ENCODE measurements at regions not wholly inside any gene's neighbourhood (a gene's known extent, or its start where the extent isn't known, plus 50 kb on each side); places are given as distances from the start of the nearest gene placed in this dataset.

DNA sequence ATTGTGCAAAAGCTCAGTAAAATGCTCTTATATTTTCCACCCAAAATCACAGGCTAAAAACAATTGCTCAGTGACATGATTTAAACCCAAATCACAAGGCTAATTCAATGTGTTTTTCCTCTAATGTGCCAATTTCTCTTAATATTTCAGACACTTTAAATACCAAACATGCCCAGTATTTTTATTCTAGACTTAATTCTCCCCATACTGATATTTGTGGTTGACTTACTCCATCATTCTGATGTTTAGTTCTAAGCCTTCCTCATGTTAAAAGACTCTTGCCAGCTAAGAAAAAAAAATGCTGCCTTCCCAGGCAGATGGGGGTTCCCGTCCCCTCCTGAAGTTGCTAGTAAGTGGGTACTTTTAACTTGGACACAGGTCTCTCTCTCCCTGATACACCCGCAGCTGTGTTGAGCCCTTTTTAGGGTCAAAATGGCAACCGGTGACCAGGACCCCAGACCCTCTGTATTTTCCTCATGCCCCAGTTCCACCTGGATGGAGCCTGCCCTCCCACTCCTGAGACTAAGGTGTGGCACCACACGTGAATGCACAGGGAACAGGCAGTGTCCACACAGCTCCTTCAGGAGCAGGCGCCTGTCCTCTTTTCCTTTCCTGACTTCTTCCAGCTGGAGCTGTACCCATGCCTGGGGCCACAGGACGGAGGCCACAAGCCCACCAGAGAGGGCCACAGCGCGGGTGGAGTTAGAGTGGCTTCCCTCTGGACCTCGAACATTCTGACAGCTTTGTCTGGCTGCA, 118.9 kb downstream of the RIPK4 start:
- no peaks in the 10 kb centered on the region for H3K9me3 ChIP-seq (ENCODE audit: low read length)
- TF ChIP-seq, protein P1, sequence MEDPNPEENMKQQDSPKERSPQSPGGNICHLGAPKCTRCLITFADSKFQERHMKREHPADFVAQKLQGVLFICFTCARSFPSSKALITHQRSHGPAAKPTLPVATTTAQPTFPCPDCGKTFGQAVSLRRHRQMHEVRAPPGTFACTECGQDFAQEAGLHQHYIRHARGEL (CRISPR knock-in tag; IDR thresholded peaks at IDR 0.05), result no peak
- no peak for TF ChIP-seq EHMT2 (IDR thresholded peaks at IDR 0.05; ENCODE audit: borderline replicate concordance, low read depth, low read length)
- no peaks in the 10 kb centered on the region for H3K4me1 ChIP-seq (ENCODE audit: insufficient read depth, low read length)
- no peak overlapping the region for H3K4me2 ChIP-seq (ENCODE audit: low read depth, low read length)
- FAIRE-seq, result no peak
- POLR2A ChIA-PET, result no interaction called here
- CTCF ChIA-PET (ENCODE audit: low intra/inter-chr PET ratio, low total read pairs), result no interaction called here
- no peaks in the 10 kb centered on the region; the same call in 1 of the 2 replicates for H4K20me1 ChIP-seq (ENCODE audit: insufficient read depth, low read length)
- no peaks in the 10 kb centered on the region for H3K79me2 ChIP-seq (ENCODE audit: insufficient read depth, low read length)
- H3K4me3 ChIP-seq (replicated peaks in 1 of 3; ENCODE audit: insufficient read depth in 1 of 3, low read depth in 2 of 3, low read length in 3 of 3), result no peak overlapping the region
- H3K36me3 ChIP-seq (replicated peaks in 1 of 2; ENCODE audit: control insufficient read depth in 1 of 2, insufficient read depth in 2 of 2, low read length in 2 of 2), result no peaks in the 10 kb centered on the region
- intact Hi-C loops (cut with micrococcal nuclease; ENCODE audit: unreplicated experiment) (no loop called here), in situ Hi-C loops (cut with HindIII; ENCODE audit: extremely low pct_ligation_motif_present, low pct_unique_long_range_greater_than_20kb) (no loop called here)
- H3K27me3 ChIP-seq (ENCODE audit: control insufficient read depth in 1 of 2, insufficient read depth in 2 of 2, low read length in 2 of 2), result peaks cover 2 to 16% of the 10 kb centered on the region in 2 experiments; a peak in 3 of 5 replicates
- no peak for ATAC-seq
- 34% methylated on average over 7 of the region's 9 CpGs for WGBS (ENCODE audit: low lambda C conversion rate)
- H3K9ac ChIP-seq (ENCODE audit: insufficient read depth, low read depth, low read length), result no peak overlapping the region
- no TSS peak for BruUV-seq (replicated peaks)
- H3K27ac ChIP-seq (ENCODE audit: extremely low read length, insufficient read depth, low read length), result no peak overlapping the region
- no peak overlapping the region for H2AFZ ChIP-seq (ENCODE audit: low read length)
- DNase-seq (ENCODE audit: low spot score), result no peak

DNA sequence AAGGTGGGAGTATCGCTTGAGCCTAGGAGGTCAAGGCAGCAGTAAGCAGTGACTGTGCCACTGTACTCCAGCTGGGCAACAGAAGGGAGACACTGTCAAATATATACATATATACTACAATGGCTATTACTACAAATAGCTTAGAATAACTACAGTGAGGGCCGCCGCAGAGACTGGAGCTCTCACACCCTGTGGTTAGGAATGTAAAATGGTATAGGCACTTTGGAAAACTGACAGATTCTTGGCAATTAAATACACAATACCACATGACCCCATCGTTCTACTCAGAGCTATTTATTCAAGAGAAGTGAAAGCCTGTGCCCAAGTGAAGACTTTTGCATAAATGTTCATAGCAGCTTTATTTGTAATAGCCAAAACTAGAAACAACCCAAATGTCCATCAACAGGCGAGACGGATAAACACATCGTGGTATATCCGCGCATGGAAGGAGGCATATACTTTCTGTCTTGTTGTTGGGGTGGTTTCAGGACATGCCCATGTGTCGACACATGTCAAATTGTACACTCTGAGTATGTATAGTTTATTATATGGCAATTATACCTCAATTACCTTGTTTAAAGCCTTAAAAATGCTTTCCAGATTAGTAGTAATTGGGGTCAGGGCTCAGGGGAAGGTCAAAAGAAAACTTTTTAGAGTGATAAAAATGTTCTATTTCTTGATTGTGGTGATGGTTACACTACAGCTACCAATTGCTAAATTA, 123.4 kb downstream of the RIPK4 start:
- Histone ChIP-seq H3K4me3 (replicated peaks in 1 of 3; ENCODE audit: insufficient read depth in 1 of 3, low read depth in 2 of 3, low read length in 3 of 3) (no peak overlapping the region), H3K27me3 (ENCODE audit: control insufficient read depth in 1 of 2, insufficient read depth in 2 of 2, low read length in 2 of 2) (peaks cover 0 to 10% of the 10 kb centered on the region in 2 experiments; a peak in 2 of 5 replicates), H3K27ac (ENCODE audit: extremely low read length, insufficient read depth, low read length) (no peak overlapping the region), H3K4me1 (ENCODE audit: insufficient read depth, low read length) (peaks cover 18% of the 10 kb centered on the region), H3K9ac (ENCODE audit: insufficient read depth, low read depth, low read length) (no peak overlapping the region), H3K36me3 (replicated peaks in 1 of 2; ENCODE audit: control insufficient read depth in 1 of 2, insufficient read depth in 2 of 2, low read length in 2 of 2) (no peaks in the 10 kb centered on the region), H3K4me2 (ENCODE audit: low read depth, low read length) (no peak overlapping the region), H4K20me1 (ENCODE audit: insufficient read depth, low read length) (no peaks in the 10 kb centered on the region; the same call in 1 of the 2 replicates), H2AFZ (ENCODE audit: low read length) (no peak overlapping the region), H3K79me2 (ENCODE audit: insufficient read depth, low read length) (no peaks in the 10 kb centered on the region), H3K9me3 (ENCODE audit: low read length) (no peaks in the 10 kb centered on the region)
- 75% methylated on average over 10 of the region's 10 CpGs for WGBS (ENCODE audit: low lambda C conversion rate)
- ChIA-PET POLR2A (no interaction called here), CTCF (ENCODE audit: low intra/inter-chr PET ratio, low total read pairs) (no interaction called here)
- no peak for ATAC-seq
- DNase-seq (ENCODE audit: low spot score), result no peak
- no peak for FAIRE-seq
- TF ChIP-seq BRD4 (CRISPR knock-in tag; IDR thresholded peaks at IDR 0.05), result no peak
- TF ChIP-seq, protein P2, sequence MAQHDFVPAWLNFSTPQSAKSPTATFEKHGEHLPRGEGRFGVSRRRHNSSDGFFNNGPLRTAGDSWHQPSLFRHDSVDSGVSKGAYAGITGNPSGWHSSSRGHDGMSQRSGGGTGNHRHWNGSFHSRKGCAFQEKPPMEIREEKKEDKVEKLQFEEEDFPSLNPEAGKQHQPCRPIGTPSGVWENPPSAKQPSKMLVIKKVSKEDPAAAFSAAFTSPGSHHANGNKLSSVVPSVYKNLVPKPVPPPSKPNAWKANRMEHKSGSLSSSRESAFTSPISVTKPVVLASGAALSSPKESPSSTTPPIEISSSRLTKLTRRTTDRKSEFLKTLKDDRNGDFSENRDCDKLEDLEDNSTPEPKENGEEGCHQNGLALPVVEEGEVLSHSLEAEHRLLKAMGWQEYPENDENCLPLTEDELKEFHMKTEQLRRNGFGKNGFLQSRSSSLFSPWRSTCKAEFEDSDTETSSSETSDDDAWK (CRISPR knock-in tag; IDR thresholded peaks at IDR 0.05), result no peak
- TF ChIP-seq NR3C1 (CRISPR knock-in tag; IDR thresholded peaks at IDR 0.05), result no peak
- intact Hi-C loops (cut with micrococcal nuclease; ENCODE audit: unreplicated experiment), result no loop called here
- in situ Hi-C loops (cut with HindIII; ENCODE audit: extremely low pct_ligation_motif_present, low pct_unique_long_range_greater_than_20kb), result no loop called here
- BruUV-seq (replicated peaks), result no TSS peak

Data from HepG2 (cell line).